ENCODE measurements at regions not wholly inside any gene's neighbourhood (a gene's known extent, or its start where the extent isn't known, plus 50 kb on each side); places are given as distances from the start of the nearest gene placed in this dataset.

GRCh38 chr7:124557587-124557986 is 208.0 kb downstream of the GPR37 start:
- TF ChIP-seq CTCF (IDR thresholded peaks at IDR 0.05) (no peak), EP300 (IDR thresholded peaks at IDR 0.05) (no peak), POLR2AphosphoS5 (IDR thresholded peaks at IDR 0.05) (no peak)
